GM23338 (cell line): ENCODE measurements at regions not wholly inside any gene's neighbourhood (a gene's known extent, or its start where the extent isn't known, plus 50 kb on each side); places are given as distances from the start of the nearest gene placed in this dataset.
"Not testable (repeated sequence)": the region's sequence is repeated elsewhere in the genome, so short reads cannot be mapped to it uniquely, and the experiment has no call there.

Source experiments
- CREB1 ChIP-seq: fragments of 250-450 bp; sonication (Bioruptor Pico); IDR thresholded peaks from 2 replicates; pipeline ENCODE4 v1.5.0; 2020; ENCODE audit warnings: low read depth, mild to moderate bottlenecking, moderate library complexity
- EZH2 ChIP-seq: fragments of 200-600 bp; sonication (generic); IDR thresholded peaks from one replicate; pipeline ENCODE4 v1.8.0; 2017; ENCODE audit warnings: antibody characterized with exemption, mild to moderate bottlenecking, low read depth; ENCODE audit not compliant: unreplicated experiment
- EZH2phosphoT487 ChIP-seq: fragments of 200-600 bp; sonication (generic); IDR thresholded peaks from one replicate; pipeline ENCODE4 v1.8.1; 2018; ENCODE audit warnings: antibody characterized with exemption; ENCODE audit not compliant: unreplicated experiment
- REST ChIP-seq: IDR thresholded peaks from one replicate; pipeline ENCODE4 v1.6.1; 2018; ENCODE audit warnings: antibody characterized with exemption; ENCODE audit not compliant: unreplicated experiment
- TF ChIP-seq, protein P1 (sequence below), 2 experiments: fragments of 200-600 bp in 1 of 2; sonication (generic) in 1 of 2; conservative IDR thresholded peaks; 2 replicates each; pipeline versions ENCODE4 v1.5.1 to v1.6.1; 2016 to 2017; ENCODE audit warnings: antibody characterized with exemption in 2 of 2, low read depth in 2 of 2, mild to moderate bottlenecking in 2 of 2, moderate library complexity in 1 of 2

GRCh38 chr9:67288117-67288735 lies 295.9 kb upstream of the SPATA31A3 start:
- TF ChIP-seq, protein P1, sequence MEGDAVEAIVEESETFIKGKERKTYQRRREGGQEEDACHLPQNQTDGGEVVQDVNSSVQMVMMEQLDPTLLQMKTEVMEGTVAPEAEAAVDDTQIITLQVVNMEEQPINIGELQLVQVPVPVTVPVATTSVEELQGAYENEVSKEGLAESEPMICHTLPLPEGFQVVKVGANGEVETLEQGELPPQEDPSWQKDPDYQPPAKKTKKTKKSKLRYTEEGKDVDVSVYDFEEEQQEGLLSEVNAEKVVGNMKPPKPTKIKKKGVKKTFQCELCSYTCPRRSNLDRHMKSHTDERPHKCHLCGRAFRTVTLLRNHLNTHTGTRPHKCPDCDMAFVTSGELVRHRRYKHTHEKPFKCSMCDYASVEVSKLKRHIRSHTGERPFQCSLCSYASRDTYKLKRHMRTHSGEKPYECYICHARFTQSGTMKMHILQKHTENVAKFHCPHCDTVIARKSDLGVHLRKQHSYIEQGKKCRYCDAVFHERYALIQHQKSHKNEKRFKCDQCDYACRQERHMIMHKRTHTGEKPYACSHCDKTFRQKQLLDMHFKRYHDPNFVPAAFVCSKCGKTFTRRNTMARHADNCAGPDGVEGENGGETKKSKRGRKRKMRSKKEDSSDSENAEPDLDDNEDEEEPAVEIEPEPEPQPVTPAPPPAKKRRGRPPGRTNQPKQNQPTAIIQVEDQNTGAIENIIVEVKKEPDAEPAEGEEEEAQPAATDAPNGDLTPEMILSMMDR (conservative IDR thresholded peaks at IDR 0.05; ENCODE audit: low read depth in 2 of 2), result not testable (repeated sequence)
- not testable (repeated sequence) for TF ChIP-seq EZH2phosphoT487; EZH2; REST; CREB1 (CRISPR knock-in tag)
